ENCODE measurements at regions not wholly inside any gene's neighbourhood (a gene's known extent, or its start where the extent isn't known, plus 50 kb on each side); places are given as distances from the start of the nearest gene placed in this dataset.
A peak's percentile ranks its signal among the peaks of the same experiment; 100 is the strongest.

DNA sequence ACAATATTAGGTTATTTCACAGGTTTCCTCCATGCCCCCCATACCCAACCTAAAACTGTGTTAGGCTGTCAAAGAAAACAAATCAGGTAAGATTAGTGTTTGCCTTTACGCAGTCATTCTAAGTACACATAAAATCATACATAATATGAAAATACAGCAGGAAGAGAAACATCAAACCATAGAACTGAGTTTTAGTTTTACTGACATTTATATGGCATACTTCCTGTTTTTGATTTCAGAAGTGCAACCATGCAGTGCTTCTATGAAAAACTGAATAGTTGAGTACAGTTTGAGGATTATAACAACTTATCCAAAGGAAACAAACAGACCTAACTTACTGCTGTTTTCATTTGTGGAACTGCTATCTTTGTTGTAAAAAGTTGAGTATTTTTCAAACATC, 91.3 kb downstream of the KCNRG start:
- Histone ChIP-seq H3K4me1 (ENCODE audit: insufficient read depth, low read length) (peaks cover 24% of the 10 kb centered on the region), H3K36me3 (ENCODE audit: insufficient read depth, low read depth, low read length) (no peaks in the 10 kb centered on the region), H3K4me3 (ENCODE audit: low read length) (no peak overlapping the region), H3K27me3 (ENCODE audit: insufficient read depth, low read length) (no peaks in the 10 kb centered on the region), H3K27ac (ENCODE audit: low read length) (no peak overlapping the region), H3K9me3 (ENCODE audit: insufficient read depth, low read depth, low read length) (no peaks in the 10 kb centered on the region), H3K9ac (ENCODE audit: low read depth, low read length) (no peak overlapping the region)

GRCh38 chr13:50107205-50107604, 92.0 kb downstream of the KCNRG start:
- Histone ChIP-seq H3K9me3 (ENCODE audit: insufficient read depth, low read depth, low read length) (no peaks in the 10 kb centered on the region), H3K4me3 (ENCODE audit: low read length) (no peak overlapping the region), H3K4me1 (ENCODE audit: insufficient read depth, low read length) (peaks cover 24% of the 10 kb centered on the region), H3K27me3 (ENCODE audit: insufficient read depth, low read length) (no peaks in the 10 kb centered on the region), H3K27ac (ENCODE audit: low read length) (no peak overlapping the region), H3K36me3 (ENCODE audit: insufficient read depth, low read depth, low read length) (no peaks in the 10 kb centered on the region), H3K9ac (ENCODE audit: low read depth, low read length) (no peak overlapping the region)

- no peak overlapping the region for H3K27ac ChIP-seq (ENCODE audit: low read length)
- H3K9ac ChIP-seq (ENCODE audit: low read depth, low read length), result no peak overlapping the region
- H3K9me3 ChIP-seq (ENCODE audit: insufficient read depth, low read depth, low read length), result no peaks in the 10 kb centered on the region
- no peak overlapping the region for H3K4me3 ChIP-seq (ENCODE audit: low read length)
- H3K4me1 ChIP-seq (ENCODE audit: insufficient read depth, low read length), result no peaks in the 10 kb centered on the region
- H3K27me3 ChIP-seq (ENCODE audit: insufficient read depth, low read length), result peaks cover 7% of the 10 kb centered on the region
- H3K36me3 ChIP-seq (ENCODE audit: insufficient read depth, low read depth, low read length), result no peaks in the 10 kb centered on the region
These were observed 99.7 kb downstream of the KCNRG start for GRCh38 chr13:50114961-50115360.

DNA sequence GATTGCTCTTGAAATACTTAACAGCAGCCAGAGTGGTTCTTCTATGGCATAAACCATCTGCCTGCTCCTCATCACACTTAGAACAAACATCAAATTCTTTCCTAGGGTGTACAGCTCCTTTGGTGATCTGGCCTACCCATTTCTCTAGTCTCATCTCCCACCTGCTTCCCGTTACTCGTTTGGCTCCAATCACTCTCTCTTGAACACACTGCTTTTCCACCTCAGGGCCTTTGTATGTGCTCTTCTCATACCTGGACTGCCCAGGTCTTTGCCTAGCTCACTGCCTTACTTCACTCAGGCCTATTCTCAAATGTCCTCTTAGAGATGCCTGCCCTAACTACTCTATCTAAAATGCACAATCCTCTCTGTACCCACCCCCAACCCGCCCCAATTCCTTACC, 100.5 kb downstream of the KCNRG start:
- no peak overlapping the region for H3K9ac ChIP-seq (ENCODE audit: low read depth, low read length)
- H3K9me3 ChIP-seq (ENCODE audit: insufficient read depth, low read depth, low read length), result no peaks in the 10 kb centered on the region
- no peaks in the 10 kb centered on the region for H3K36me3 ChIP-seq (ENCODE audit: insufficient read depth, low read depth, low read length)
- peaks cover 14% of the 10 kb centered on the region for H3K27me3 ChIP-seq (ENCODE audit: insufficient read depth, low read length)
- no peak overlapping the region for H3K4me3 ChIP-seq (ENCODE audit: low read length)
- no peak overlapping the region for H3K27ac ChIP-seq (ENCODE audit: low read length)
- H3K4me1 ChIP-seq (ENCODE audit: insufficient read depth, low read length), result no peaks in the 10 kb centered on the region

GRCh38 chr13:50116430-50116973, 101.3 kb downstream of the KCNRG start:
- Histone ChIP-seq H3K27me3 (ENCODE audit: insufficient read depth, low read length) (peaks cover 22% of the 10 kb centered on the region), H3K9ac (ENCODE audit: low read depth, low read length) (no peak overlapping the region), H3K4me3 (ENCODE audit: low read length) (no peak overlapping the region), H3K9me3 (ENCODE audit: insufficient read depth, low read depth, low read length) (no peaks in the 10 kb centered on the region), H3K4me1 (ENCODE audit: insufficient read depth, low read length) (0 out of 2 replicates have a peak, but pooled peaks cover under 1% of the 10 kb centered on the region), H3K36me3 (ENCODE audit: insufficient read depth, low read depth, low read length) (no peaks in the 10 kb centered on the region), H3K27ac (ENCODE audit: low read length) (no peak overlapping the region)

DNA sequence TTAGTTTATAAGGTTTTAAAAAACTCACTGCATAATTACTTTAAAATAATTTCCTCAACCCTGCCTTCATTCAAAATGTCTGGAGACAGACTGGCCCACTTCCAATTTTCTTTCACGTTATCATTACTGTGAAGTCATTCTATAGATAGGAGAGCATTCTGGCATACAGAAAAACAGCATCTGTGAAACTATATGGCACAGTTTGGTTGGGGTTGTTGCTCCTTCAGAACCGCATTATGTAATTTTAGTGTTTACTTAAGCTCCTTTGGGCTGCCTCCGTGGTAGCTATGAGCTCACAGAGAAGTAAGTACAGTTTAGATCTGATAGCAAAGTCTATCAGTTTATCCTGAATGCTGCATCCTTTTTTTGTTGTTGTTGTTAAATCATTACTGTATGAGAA, 104.3 kb downstream of the KCNRG start:
- no peaks in the 10 kb centered on the region for H3K36me3 ChIP-seq (ENCODE audit: insufficient read depth, low read depth, low read length)
- no peak overlapping the region for H3K4me3 ChIP-seq (ENCODE audit: low read length)
- no peaks in the 10 kb centered on the region for H3K9me3 ChIP-seq (ENCODE audit: insufficient read depth, low read depth, low read length)
- no peak overlapping the region for H3K9ac ChIP-seq (ENCODE audit: low read depth, low read length)
- H3K4me1 ChIP-seq (ENCODE audit: insufficient read depth, low read length), result peaks cover 19% of the 10 kb centered on the region; the same call in 1 of the 2 replicates
- peaks cover 47% of the 10 kb centered on the region for H3K27me3 ChIP-seq (ENCODE audit: insufficient read depth, low read length)
- no peak overlapping the region for H3K27ac ChIP-seq (ENCODE audit: low read length)

GRCh38 chr13:50122455-50122854, 107.2 kb downstream of the KCNRG start:
- H3K27me3 ChIP-seq (ENCODE audit: insufficient read depth, low read length), result peaks cover 74% of the 10 kb centered on the region
- H3K36me3 ChIP-seq (ENCODE audit: insufficient read depth, low read depth, low read length), result no peaks in the 10 kb centered on the region
- no peak overlapping the region for H3K9ac ChIP-seq (ENCODE audit: low read depth, low read length)
- no peak overlapping the region for H3K27ac ChIP-seq (ENCODE audit: low read length)
- H3K9me3 ChIP-seq (ENCODE audit: insufficient read depth, low read depth, low read length), result no peaks in the 10 kb centered on the region
- H3K4me1 ChIP-seq (ENCODE audit: insufficient read depth, low read length), result peaks cover 19% of the 10 kb centered on the region; the same call in 1 of the 2 replicates
- no peak overlapping the region for H3K4me3 ChIP-seq (ENCODE audit: low read length)

GRCh38 chr13:50123002-50123401, 107.8 kb downstream of the KCNRG start:
- no peaks in the 10 kb centered on the region for H3K36me3 ChIP-seq (ENCODE audit: insufficient read depth, low read depth, low read length)
- H3K27me3 ChIP-seq (ENCODE audit: insufficient read depth, low read length), result peaks cover 80% of the 10 kb centered on the region
- H3K4me1 ChIP-seq (ENCODE audit: insufficient read depth, low read length), result peaks cover 19% of the 10 kb centered on the region; the same call in 1 of the 2 replicates
- no peaks in the 10 kb centered on the region for H3K9me3 ChIP-seq (ENCODE audit: insufficient read depth, low read depth, low read length)
- no peak overlapping the region for H3K9ac ChIP-seq (ENCODE audit: low read depth, low read length)
- peak overlapping the region; percentile 80 for H3K4me3 ChIP-seq (ENCODE audit: low read length)
- H3K27ac ChIP-seq (ENCODE audit: low read length), result no peak overlapping the region

DNA sequence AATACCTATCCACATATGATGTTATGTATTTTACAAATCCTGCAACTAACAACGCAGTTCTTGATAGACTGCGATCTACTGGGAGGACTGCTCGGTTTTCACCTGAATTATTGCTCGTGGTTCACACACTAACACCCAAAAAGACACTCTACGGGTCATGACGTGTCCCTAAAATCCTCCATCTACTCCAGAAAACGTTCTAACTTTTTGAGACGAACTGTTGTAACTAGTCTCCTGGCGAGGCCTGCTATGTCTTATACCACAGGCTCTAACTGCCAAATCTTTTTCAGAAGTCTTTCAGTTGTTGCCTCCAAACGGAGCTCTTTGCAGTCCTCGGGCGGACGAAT, 108.2 kb downstream of the KCNRG start:
- peak overlapping the region; percentile 37; the same call in 1 of the 2 replicates for H3K9ac ChIP-seq (ENCODE audit: low read depth, low read length)
- peaks cover 21% of the 10 kb centered on the region; the same call in 1 of the 2 replicates for H3K4me1 ChIP-seq (ENCODE audit: insufficient read depth, low read length)
- no peak overlapping the region for H3K27ac ChIP-seq (ENCODE audit: low read length)
- peaks cover 1% of the 10 kb centered on the region; the same call in 1 of the 2 replicates for H3K9me3 ChIP-seq (ENCODE audit: insufficient read depth, low read depth, low read length)
- peak overlapping the region; percentile 80 for H3K4me3 ChIP-seq (ENCODE audit: low read length)
- H3K36me3 ChIP-seq (ENCODE audit: insufficient read depth, low read depth, low read length), result no peaks in the 10 kb centered on the region
- peaks cover 84% of the 10 kb centered on the region for H3K27me3 ChIP-seq (ENCODE audit: insufficient read depth, low read length)

DNA sequence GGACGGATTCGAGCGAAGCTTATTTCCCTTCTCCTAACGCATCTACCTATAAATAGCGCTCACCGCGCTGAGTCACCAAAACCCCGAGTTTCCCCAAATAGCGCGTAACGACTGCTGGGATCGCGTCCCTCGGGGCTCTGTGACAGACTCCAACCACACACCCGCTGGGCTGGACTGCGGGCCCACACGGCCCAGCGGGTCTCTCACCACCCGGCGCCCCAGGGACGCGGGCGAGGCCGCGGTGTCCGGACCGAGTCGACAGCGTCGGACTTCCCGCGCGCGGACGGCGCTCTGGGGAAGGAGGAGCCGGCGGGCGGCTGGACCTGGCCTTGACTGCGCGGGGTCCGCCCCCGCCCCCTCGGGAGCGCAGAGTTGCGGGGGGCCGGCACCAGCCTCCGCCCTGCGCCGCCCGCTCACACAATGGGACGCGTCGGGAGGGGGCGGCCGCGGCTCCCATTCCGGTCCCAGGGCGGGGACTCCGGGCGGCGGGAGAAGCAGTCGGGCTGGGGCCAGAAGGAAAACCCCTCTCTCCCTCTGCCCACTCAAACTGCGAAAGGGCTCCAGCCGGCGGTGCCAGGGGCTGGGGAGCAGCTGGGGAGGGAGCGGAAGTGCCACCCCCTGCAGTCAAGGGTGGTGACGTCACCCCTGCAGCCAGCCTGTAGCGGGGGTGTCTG, 108.8 kb downstream of the KCNRG start:
- Histone ChIP-seq H3K36me3 (ENCODE audit: insufficient read depth, low read depth, low read length) (no peaks in the 10 kb centered on the region), H3K4me1 (ENCODE audit: insufficient read depth, low read length) (peaks cover 22% of the 10 kb centered on the region; the same call in 1 of the 2 replicates), H3K9ac (ENCODE audit: low read depth, low read length) (peak overlapping the region; percentile 37; the same call in 1 of the 2 replicates), H3K4me3 (ENCODE audit: low read length) (peak overlapping the region; percentile 80), H3K9me3 (ENCODE audit: insufficient read depth, low read depth, low read length) (peaks cover 6% of the 10 kb centered on the region; the same call in 1 of the 2 replicates), H3K27me3 (ENCODE audit: insufficient read depth, low read length) (peaks cover 90% of the 10 kb centered on the region), H3K27ac (ENCODE audit: low read length) (no peak overlapping the region)

DNA sequence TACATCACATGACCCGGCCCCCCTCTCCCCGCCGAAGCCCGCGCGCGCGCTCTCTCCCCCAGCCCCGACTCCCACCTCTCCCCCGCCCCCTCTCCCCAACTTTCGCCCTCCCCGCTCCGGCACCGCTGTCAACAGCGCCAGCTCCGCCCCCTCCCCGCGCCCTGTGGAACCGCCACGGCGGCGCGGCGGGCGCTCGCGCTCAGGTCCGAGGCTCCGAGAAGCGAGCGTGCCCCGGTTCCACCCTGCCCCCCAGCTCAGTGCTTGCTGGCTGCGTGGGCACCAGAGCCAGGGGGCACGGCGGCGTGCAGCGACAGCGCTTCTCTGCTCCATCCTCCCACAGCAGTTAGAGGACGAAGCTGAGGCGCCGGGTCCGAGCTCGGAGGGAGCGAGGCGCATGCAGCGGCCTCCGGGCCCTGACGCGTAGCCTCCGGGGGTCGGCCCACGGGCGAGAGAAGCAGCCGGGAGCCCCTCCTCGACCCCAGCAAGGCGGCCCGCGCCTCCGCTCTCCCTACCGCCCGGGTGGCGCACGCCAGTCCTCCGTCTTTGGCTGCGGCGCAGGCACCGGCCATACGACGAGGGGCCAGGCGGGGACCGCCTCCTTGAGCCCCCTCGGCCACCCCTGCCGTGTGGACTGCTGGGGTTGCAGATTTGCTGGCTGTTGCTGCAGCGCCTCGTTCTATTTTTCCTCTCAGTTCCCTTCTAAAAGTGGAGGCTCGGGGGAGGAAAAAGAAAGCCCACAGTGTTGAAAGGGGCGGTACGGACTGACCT, 109.5 kb downstream of the KCNRG start:
- peaks cover 93% of the 10 kb centered on the region for H3K27me3 ChIP-seq (ENCODE audit: insufficient read depth, low read length)
- H3K4me3 ChIP-seq (ENCODE audit: low read length), result peak overlapping the region; percentile 80
- H3K36me3 ChIP-seq (ENCODE audit: insufficient read depth, low read depth, low read length), result no peaks in the 10 kb centered on the region
- H3K27ac ChIP-seq (ENCODE audit: low read length), result no peak overlapping the region
- H3K9ac ChIP-seq (ENCODE audit: low read depth, low read length), result peak overlapping the region; percentile 54; the same call in 1 of the 2 replicates
- peaks cover 22% of the 10 kb centered on the region; the same call in 1 of the 2 replicates for H3K4me1 ChIP-seq (ENCODE audit: insufficient read depth, low read length)
- peaks cover 7% of the 10 kb centered on the region; the same call in 1 of the 2 replicates for H3K9me3 ChIP-seq (ENCODE audit: insufficient read depth, low read depth, low read length)

GRCh38 chr13:50125304-50125553, 110.0 kb downstream of the KCNRG start:
- Histone ChIP-seq H3K9me3 (ENCODE audit: insufficient read depth, low read depth, low read length) (peaks cover 7% of the 10 kb centered on the region; the same call in 1 of the 2 replicates), H3K27me3 (ENCODE audit: insufficient read depth, low read length) (peaks cover 93% of the 10 kb centered on the region), H3K4me1 (ENCODE audit: insufficient read depth, low read length) (peaks cover 22% of the 10 kb centered on the region; the same call in 1 of the 2 replicates), H3K9ac (ENCODE audit: low read depth, low read length) (peak overlapping the region; percentile 54; the same call in 1 of the 2 replicates), H3K36me3 (ENCODE audit: insufficient read depth, low read depth, low read length) (no peaks in the 10 kb centered on the region), H3K4me3 (ENCODE audit: low read length) (peak overlapping the region; percentile 80), H3K27ac (ENCODE audit: low read length) (no peak overlapping the region)

Measured in iPS-20b (cell line).